ENCODE measurements at regions not wholly inside any gene's neighbourhood (a gene's known extent, or its start where the extent isn't known, plus 50 kb on each side); places are given as distances from the start of the nearest gene placed in this dataset.

GRCh38 chr9:89843074-89843473, 238.3 kb downstream of the GADD45G start:
- no peak overlapping the region for H3K4me3 ChIP-seq
- no peaks in the 10 kb centered on the region for H3K27me3 ChIP-seq (replicated peaks; ENCODE audit: insufficient read depth)
- intact Hi-C loops (cut with DNase I): no loop called here
- H3K4me1 ChIP-seq (replicated peaks): peaks cover 5% of the 10 kb centered on the region
- H3K27ac ChIP-seq: no peak overlapping the region
- TF ChIP-seq POLR2A (IDR thresholded peaks at IDR 0.05): no peak
- no peak for TF ChIP-seq CTCF (IDR thresholded peaks at IDR 0.05)
- TF ChIP-seq POLR2AphosphoS5 (IDR thresholded peaks at IDR 0.05): no peak
- H3K9me3 ChIP-seq: no peaks in the 10 kb centered on the region
- WGBS: 79% methylated on average over 5 of the region's 5 CpGs
- DNase-seq (ENCODE audit: low spot score): no peak
- H3K36me3 ChIP-seq: no peaks in the 10 kb centered on the region

GRCh38 chr9:89843591-89843990, 238.8 kb downstream of the GADD45G start:
- WGBS: 81% methylated on average over 3 of the region's 3 CpGs
- no peaks in the 10 kb centered on the region for H3K9me3 ChIP-seq
- no peak for TF ChIP-seq CTCF (IDR thresholded peaks at IDR 0.05)
- no peak for TF ChIP-seq POLR2A (IDR thresholded peaks at IDR 0.05)
- TF ChIP-seq POLR2AphosphoS5 (IDR thresholded peaks at IDR 0.05): no peak
- no peak overlapping the region for H3K27ac ChIP-seq
- H3K4me3 ChIP-seq: no peak overlapping the region
- no peak for DNase-seq (ENCODE audit: low spot score)
- intact Hi-C loops (cut with DNase I): no loop called here
- H3K36me3 ChIP-seq: no peaks in the 10 kb centered on the region
- no peaks in the 10 kb centered on the region for H3K27me3 ChIP-seq (replicated peaks; ENCODE audit: insufficient read depth)
- peaks cover 5% of the 10 kb centered on the region for H3K4me1 ChIP-seq (replicated peaks)

GRCh38 chr9:89844075-89844474, 239.3 kb downstream of the GADD45G start:
- Histone ChIP-seq H3K27ac (peak overlapping the region in 1 of 2 donors; percentile 17), H3K4me3 (no peak overlapping the region), H3K27me3 (replicated peaks; ENCODE audit: insufficient read depth) (no peaks in the 10 kb centered on the region), H3K4me1 (replicated peaks) (peaks cover 5% of the 10 kb centered on the region), H3K9me3 (no peaks in the 10 kb centered on the region), H3K36me3 (no peaks in the 10 kb centered on the region)
- DNase-seq (ENCODE audit: low spot score): no peak
- 89% methylated on average over 5 of the region's 5 CpGs for whole genome bisulfite sequencing
- intact Hi-C loops (cut with DNase I): no loop called here
- no peak for TF ChIP-seq POLR2A (IDR thresholded peaks at IDR 0.05)
- no peak for TF ChIP-seq POLR2AphosphoS5 (IDR thresholded peaks at IDR 0.05)
- TF ChIP-seq CTCF (IDR thresholded peaks at IDR 0.05): no peak

- Histone ChIP-seq H3K36me3 (no peaks in the 10 kb centered on the region), H3K27me3 (replicated peaks; ENCODE audit: insufficient read depth) (no peaks in the 10 kb centered on the region), H3K27ac (peak overlapping the region in 1 of 2 donors; percentile 17), H3K4me3 (no peak overlapping the region), H3K9me3 (no peaks in the 10 kb centered on the region), H3K4me1 (replicated peaks) (peaks cover 5% of the 10 kb centered on the region)
- TF ChIP-seq POLR2A (IDR thresholded peaks at IDR 0.05): no peak
- TF ChIP-seq CTCF (IDR thresholded peaks at IDR 0.05): no peak
- TF ChIP-seq POLR2AphosphoS5 (IDR thresholded peaks at IDR 0.05): peak; percentile 51
- peak; percentile 39 for DNase-seq (ENCODE audit: low spot score)
- WGBS: 80% methylated on average over 6 of the region's 6 CpGs
- intact Hi-C loops (cut with DNase I): no loop called here
Measured at GRCh38 chr9:89844535-89844934, 239.7 kb downstream of the GADD45G start.

- Histone ChIP-seq H3K4me1 (replicated peaks) (peaks cover 5% of the 10 kb centered on the region), H3K9me3 (no peaks in the 10 kb centered on the region), H3K27ac (peak overlapping the region in 1 of 2 donors; percentile 17), H3K4me3 (no peak overlapping the region), H3K36me3 (no peaks in the 10 kb centered on the region), H3K27me3 (replicated peaks; ENCODE audit: insufficient read depth) (no peaks in the 10 kb centered on the region)
- TF ChIP-seq POLR2A (IDR thresholded peaks at IDR 0.05): no peak
- no peak for TF ChIP-seq CTCF (IDR thresholded peaks at IDR 0.05)
- TF ChIP-seq POLR2AphosphoS5 (IDR thresholded peaks at IDR 0.05): no peak
- 86% methylated on average over 3 of the region's 3 CpGs for WGBS
- intact Hi-C loops (cut with DNase I): no loop called here
- DNase-seq (ENCODE audit: low spot score): no peak
Measured at GRCh38 chr9:89845321-89845720, 240.5 kb downstream of the GADD45G start.
